ENCODE measurements at regions not wholly inside any gene's neighbourhood (a gene's known extent, or its start where the extent isn't known, plus 50 kb on each side); places are given as distances from the start of the nearest gene placed in this dataset.

- Mint-ChIP-seq H3K4me3 (ENCODE audit: unreplicated experiment) (no peak overlapping the region), H3K9me3 (ENCODE audit: unreplicated experiment) (no peaks in the 10 kb centered on the region), H3K27ac (ENCODE audit: unreplicated experiment) (no peak overlapping the region), H3K4me1 (ENCODE audit: unreplicated experiment) (peaks cover 4% of the 10 kb centered on the region), H3K36me3 (ENCODE audit: low read depth, unreplicated experiment) (no peaks in the 10 kb centered on the region), H3K27me3 (ENCODE audit: unreplicated experiment) (no peaks in the 10 kb centered on the region)
- no peak for TF ChIP-seq CTCF (IDR thresholded peaks at IDR 0.05; ENCODE audit: unreplicated experiment)
- DNase-seq (ENCODE audit: low spot score), result no peak
Measured at GRCh38 chr2:59295524-59296162, 1054.5 kb upstream of the FANCL start.

DNA sequence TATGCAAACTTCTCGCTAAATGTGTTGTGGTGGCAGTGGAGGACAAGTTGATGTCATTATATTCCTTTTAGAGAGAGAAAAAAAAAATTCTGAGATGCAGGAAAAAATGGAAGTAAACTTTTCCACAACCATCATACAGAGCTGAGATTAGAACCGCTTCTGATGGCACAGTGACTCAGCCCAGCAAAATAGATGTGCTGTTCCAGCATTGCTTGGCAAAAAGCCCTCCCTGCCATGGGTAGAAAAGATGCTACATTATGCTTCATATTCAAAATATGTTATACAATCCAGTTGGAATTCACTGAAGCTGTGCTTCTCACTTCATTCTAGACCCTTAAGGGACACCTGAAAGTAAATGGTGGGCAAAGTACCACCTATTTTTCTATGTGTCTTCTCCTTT, 1047.6 kb upstream of the FANCL start:
- Mint-ChIP-seq H3K27ac (ENCODE audit: unreplicated experiment) (no peak overlapping the region), H3K9me3 (ENCODE audit: unreplicated experiment) (no peaks in the 10 kb centered on the region), H3K27me3 (ENCODE audit: unreplicated experiment) (peaks cover 2% of the 10 kb centered on the region), H3K4me3 (ENCODE audit: unreplicated experiment) (no peak overlapping the region), H3K36me3 (ENCODE audit: low read depth, unreplicated experiment) (no peaks in the 10 kb centered on the region), H3K4me1 (ENCODE audit: unreplicated experiment) (no peaks in the 10 kb centered on the region)
- DNase-seq (ENCODE audit: low spot score), result no peak
- no peak for TF ChIP-seq CTCF (IDR thresholded peaks at IDR 0.05; ENCODE audit: unreplicated experiment)

DNA sequence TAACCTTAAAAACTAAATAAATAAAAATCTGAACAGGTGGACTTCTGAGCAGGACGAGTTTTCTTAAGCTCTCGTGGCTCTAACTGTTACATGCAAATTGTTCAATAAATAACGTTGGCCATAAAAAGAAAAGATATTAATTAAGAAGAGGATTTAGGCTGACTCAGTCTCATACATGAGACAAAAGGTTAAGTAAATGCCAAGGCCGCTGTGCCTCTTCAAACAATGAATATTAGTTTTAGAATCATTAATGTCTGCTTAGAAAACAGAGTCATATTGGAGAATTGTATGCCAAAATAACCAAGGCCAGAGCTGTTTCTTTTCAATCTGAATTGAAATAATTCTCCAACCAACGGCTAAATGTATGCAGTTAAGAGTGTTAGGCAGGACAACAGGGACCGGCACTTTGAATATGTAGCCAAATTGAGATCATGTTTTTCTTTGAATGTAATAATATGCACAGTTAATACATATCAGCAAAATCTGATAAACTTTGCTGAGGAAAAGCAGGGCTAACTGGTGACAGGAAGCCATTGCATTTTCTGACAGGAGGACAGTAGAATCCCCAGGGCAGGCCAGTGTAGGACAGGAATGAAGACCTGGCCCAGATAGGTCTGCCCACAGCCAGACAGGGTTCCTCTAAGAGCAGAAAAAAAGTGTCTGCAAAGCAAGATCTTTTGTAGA, 1041.4 kb upstream of the FANCL start:
- Mint-ChIP-seq H3K27ac (ENCODE audit: unreplicated experiment) (no peak overlapping the region), H3K27me3 (ENCODE audit: unreplicated experiment) (peaks cover 2% of the 10 kb centered on the region), H3K9me3 (ENCODE audit: unreplicated experiment) (no peaks in the 10 kb centered on the region), H3K36me3 (ENCODE audit: low read depth, unreplicated experiment) (no peaks in the 10 kb centered on the region), H3K4me1 (ENCODE audit: unreplicated experiment) (no peaks in the 10 kb centered on the region), H3K4me3 (ENCODE audit: unreplicated experiment) (no peak overlapping the region)
- DNase-seq (ENCODE audit: low spot score), result no peak
- no peak for TF ChIP-seq CTCF (IDR thresholded peaks at IDR 0.05; ENCODE audit: unreplicated experiment)

- Mint-ChIP-seq H3K36me3 (ENCODE audit: low read depth, unreplicated experiment) (no peaks in the 10 kb centered on the region), H3K9me3 (ENCODE audit: unreplicated experiment) (no peaks in the 10 kb centered on the region), H3K4me1 (ENCODE audit: unreplicated experiment) (no peaks in the 10 kb centered on the region), H3K4me3 (ENCODE audit: unreplicated experiment) (no peak overlapping the region), H3K27me3 (ENCODE audit: unreplicated experiment) (no peaks in the 10 kb centered on the region), H3K27ac (ENCODE audit: unreplicated experiment) (no peak overlapping the region)
- TF ChIP-seq CTCF (IDR thresholded peaks at IDR 0.05; ENCODE audit: unreplicated experiment), result no peak
- no peak for DNase-seq (ENCODE audit: low spot score)
Measured at GRCh38 chr2:59277671-59278070, 1036.5 kb upstream of the FANCL start.

- no peaks in the 10 kb centered on the region for H3K9me3 Mint-ChIP-seq (ENCODE audit: unreplicated experiment)
- H3K4me1 Mint-ChIP-seq (ENCODE audit: unreplicated experiment), result no peaks in the 10 kb centered on the region
- H3K4me3 Mint-ChIP-seq (ENCODE audit: unreplicated experiment), result no peak overlapping the region
- TF ChIP-seq CTCF (IDR thresholded peaks at IDR 0.05; ENCODE audit: unreplicated experiment), result no peak
- no peaks in the 10 kb centered on the region for H3K27me3 Mint-ChIP-seq (ENCODE audit: unreplicated experiment)
- no peak overlapping the region for H3K27ac Mint-ChIP-seq (ENCODE audit: unreplicated experiment)
- no peaks in the 10 kb centered on the region for H3K36me3 Mint-ChIP-seq (ENCODE audit: low read depth, unreplicated experiment)
- DNase-seq (ENCODE audit: low spot score), result no peak
Measured at GRCh38 chr2:59276917-59277316, 1035.8 kb upstream of the FANCL start.
